NCI-H2107 (cell line): ENCODE measurements at regions not wholly inside any gene's neighbourhood (a gene's known extent, or its start where the extent isn't known, plus 50 kb on each side); places are given as distances from the start of the nearest gene placed in this dataset.
"Not testable (repeated sequence)": the region's sequence is repeated elsewhere in the genome, so short reads cannot be mapped to it uniquely, and the experiment has no call there.

Experiments used
- DNase-seq: peaks from one replicate; lab custom pipeline; 2025; lab: John Stamatoyannopoulos, UW

GRCh38 chr18:60202708-60203107, 169.9 kb downstream of the MC4R start:
- DNase-seq, result no peak

- DNase-seq, result no peak
Observed at GRCh38 chr18:60200558-60200957, 172.0 kb downstream of the MC4R start.

GRCh38 chr18:60199505-60199904, 173.1 kb downstream of the MC4R start:
- no peak for DNase-seq

- no peak for DNase-seq
Observed at GRCh38 chr18:60197671-60198462, 174.7 kb downstream of the MC4R start.

GRCh38 chr18:60196836-60197606, 175.6 kb downstream of the MC4R start:
- no peak for DNase-seq

GRCh38 chr18:60193780-60194179, 178.8 kb downstream of the MC4R start:
- DNase-seq, result no peak

GRCh38 chr18:60191926-60192325, 180.6 kb downstream of the MC4R start:
- DNase-seq, result no peak

GRCh38 chr18:60189856-60190255, 182.7 kb downstream of the MC4R start:
- DNase-seq, result no peak

- no peak for DNase-seq
Observed at GRCh38 chr18:60188958-60189357, 183.6 kb downstream of the MC4R start.

- DNase-seq, result no peak
Observed at GRCh38 chr18:60182223-60182622, 190.4 kb downstream of the MC4R start.

GRCh38 chr18:60180671-60181070, 191.9 kb downstream of the MC4R start:
- DNase-seq, result no peak

- DNase-seq, result not testable (repeated sequence)
Observed at GRCh38 chr18:60178224-60178623, 194.4 kb downstream of the MC4R start.

- DNase-seq, result no peak
Observed at GRCh38 chr18:60176259-60176658, 196.3 kb downstream of the MC4R start.

- no peak for DNase-seq
Observed at GRCh38 chr18:60174832-60175231, 197.7 kb downstream of the MC4R start.

- no peak for DNase-seq
Observed at GRCh38 chr18:60172030-60172429, 200.5 kb downstream of the MC4R start.

- DNase-seq, result no peak
Observed at GRCh38 chr18:60163622-60164021, 209.0 kb downstream of the MC4R start.

GRCh38 chr18:60162388-60162787, 210.2 kb downstream of the MC4R start:
- DNase-seq, result no peak

- no peak for DNase-seq
Observed at GRCh38 chr18:60157810-60158209, 214.8 kb downstream of the MC4R start.

GRCh38 chr18:60153376-60153775, 219.2 kb downstream of the MC4R start:
- DNase-seq, result no peak

- DNase-seq, result no peak
Observed at GRCh38 chr18:60149316-60149715, 223.3 kb downstream of the MC4R start.

GRCh38 chr18:60147323-60147722, 225.3 kb downstream of the MC4R start:
- no peak for DNase-seq

- no peak for DNase-seq
Observed at GRCh38 chr18:60146220-60146960, 226.2 kb downstream of the MC4R start.

GRCh38 chr18:60145776-60146175, 226.8 kb downstream of the MC4R start:
- DNase-seq, result no peak
